UCSD-AML1 (cell line): ENCODE measurements at regions not wholly inside any gene's neighbourhood (a gene's known extent, or its start where the extent isn't known, plus 50 kb on each side); places are given as distances from the start of the nearest gene placed in this dataset.

Experiments
- DNase-seq: peaks from one replicate; lab custom pipeline; 2025; ENCODE audit not compliant: unreplicated experiment; lab: John Stamatoyannopoulos, UW

- DNase-seq, result no peak
Measured at GRCh38 chr12:25906651-25907340, 51.7 kb upstream of the RASSF8 start.
